Astrocyte (in vitro differentiated cells and primary cell): ENCODE measurements at regions not wholly inside any gene's neighbourhood (a gene's known extent, or its start where the extent isn't known, plus 50 kb on each side); places are given as distances from the start of the nearest gene placed in this dataset.

Source experiments
- EZH2 ChIP-seq: IDR thresholded peaks from 2 replicates; pipeline ENCODE4 v1.6.1; 2012; ENCODE audit warnings: mild to moderate bottlenecking, low read length, inconsistent platforms; ENCODE audit not compliant: insufficient read depth
- TF ChIP-seq, protein P1 (sequence below): IDR thresholded peaks from 2 replicates; pipeline ENCODE4 v1.5.1; 2011; ENCODE audit warnings: low read depth, mild to moderate bottlenecking, inconsistent platforms, low read length, moderate library complexity; ENCODE audit not compliant: insufficient read depth

DNA sequence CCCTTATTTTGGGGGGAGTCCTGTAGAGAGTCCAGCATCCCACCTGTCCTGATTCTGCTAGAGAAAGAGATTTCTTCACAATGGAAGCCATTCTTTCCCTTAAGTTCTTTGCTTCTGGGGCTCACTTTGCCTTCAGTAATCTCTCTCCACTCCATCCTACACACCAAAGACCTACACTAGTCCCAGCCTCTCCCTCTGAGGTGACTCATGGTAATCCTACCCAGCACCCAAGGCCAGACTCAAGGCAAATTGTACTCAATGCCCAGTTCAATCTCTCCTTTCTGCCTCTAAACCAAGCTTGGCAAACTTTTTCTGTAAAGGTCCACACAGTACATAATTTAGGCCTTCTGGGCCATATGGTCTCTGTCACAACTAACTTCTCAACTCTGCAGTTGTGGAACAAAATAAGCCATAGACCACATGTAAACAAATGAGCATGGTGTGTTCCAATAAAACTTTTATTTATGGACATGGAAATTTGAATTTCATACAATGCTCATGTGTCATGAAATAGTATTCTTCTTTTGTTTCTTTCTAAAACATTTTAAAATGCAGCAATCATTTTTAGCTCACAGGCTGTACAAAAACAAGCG is 72.5 kb downstream of the MRPL46 start:
- TF ChIP-seq, protein P1, sequence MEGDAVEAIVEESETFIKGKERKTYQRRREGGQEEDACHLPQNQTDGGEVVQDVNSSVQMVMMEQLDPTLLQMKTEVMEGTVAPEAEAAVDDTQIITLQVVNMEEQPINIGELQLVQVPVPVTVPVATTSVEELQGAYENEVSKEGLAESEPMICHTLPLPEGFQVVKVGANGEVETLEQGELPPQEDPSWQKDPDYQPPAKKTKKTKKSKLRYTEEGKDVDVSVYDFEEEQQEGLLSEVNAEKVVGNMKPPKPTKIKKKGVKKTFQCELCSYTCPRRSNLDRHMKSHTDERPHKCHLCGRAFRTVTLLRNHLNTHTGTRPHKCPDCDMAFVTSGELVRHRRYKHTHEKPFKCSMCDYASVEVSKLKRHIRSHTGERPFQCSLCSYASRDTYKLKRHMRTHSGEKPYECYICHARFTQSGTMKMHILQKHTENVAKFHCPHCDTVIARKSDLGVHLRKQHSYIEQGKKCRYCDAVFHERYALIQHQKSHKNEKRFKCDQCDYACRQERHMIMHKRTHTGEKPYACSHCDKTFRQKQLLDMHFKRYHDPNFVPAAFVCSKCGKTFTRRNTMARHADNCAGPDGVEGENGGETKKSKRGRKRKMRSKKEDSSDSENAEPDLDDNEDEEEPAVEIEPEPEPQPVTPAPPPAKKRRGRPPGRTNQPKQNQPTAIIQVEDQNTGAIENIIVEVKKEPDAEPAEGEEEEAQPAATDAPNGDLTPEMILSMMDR: no peak
- no peak for TF ChIP-seq EZH2
